ENCODE measurements at regions not wholly inside any gene's neighbourhood (a gene's known extent, or its start where the extent isn't known, plus 50 kb on each side); places are given as distances from the start of the nearest gene placed in this dataset.

DNA sequence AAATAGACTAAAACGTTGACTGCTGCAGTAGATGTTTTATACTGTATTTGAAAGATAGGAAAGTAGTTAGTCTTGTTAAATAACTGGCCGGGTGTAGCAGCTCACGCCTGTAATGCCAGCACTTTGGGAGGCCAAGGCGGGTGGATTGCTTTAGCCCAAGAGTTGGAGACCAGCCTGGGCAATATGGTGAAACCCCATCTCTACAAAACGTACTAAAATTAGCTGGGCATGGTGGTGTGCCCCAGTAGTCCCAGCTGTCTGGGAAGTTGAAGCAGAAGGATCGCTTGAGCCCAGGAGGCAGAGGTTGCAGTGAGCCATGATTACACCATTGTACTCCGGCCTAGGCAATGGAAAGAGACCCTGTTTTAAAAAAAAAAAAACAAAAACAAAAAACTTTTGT lies 60.5 kb upstream of the ULK4 start:
- Histone ChIP-seq H3K36me3 (replicated peaks; ENCODE audit: low read depth, low read length) (peaks cover 12% of the 10 kb centered on the region), H3K4me2 (ENCODE audit: low read length) (no peak overlapping the region), H2AFZ (ENCODE audit: low read depth, low read length) (no peak overlapping the region), H3K9me3 (ENCODE audit: insufficient read depth, low read length) (no peaks in the 10 kb centered on the region), H3K9ac (ENCODE audit: low read length) (no peak overlapping the region), H3K27ac (ENCODE audit: low read length) (no peak overlapping the region), H4K20me1 (ENCODE audit: insufficient read depth, low read length) (peaks cover 99% of the 10 kb centered on the region), H3K27me3 (ENCODE audit: low read depth, low read length) (no peaks in the 10 kb centered on the region), H3K4me1 (ENCODE audit: low read length) (peaks cover 51% of the 10 kb centered on the region), H3K79me2 (ENCODE audit: low read length) (peaks cover 100% of the 10 kb centered on the region), H3K4me3 (ENCODE audit: low read length) (no peak overlapping the region)
- TF ChIP-seq, protein P1, sequence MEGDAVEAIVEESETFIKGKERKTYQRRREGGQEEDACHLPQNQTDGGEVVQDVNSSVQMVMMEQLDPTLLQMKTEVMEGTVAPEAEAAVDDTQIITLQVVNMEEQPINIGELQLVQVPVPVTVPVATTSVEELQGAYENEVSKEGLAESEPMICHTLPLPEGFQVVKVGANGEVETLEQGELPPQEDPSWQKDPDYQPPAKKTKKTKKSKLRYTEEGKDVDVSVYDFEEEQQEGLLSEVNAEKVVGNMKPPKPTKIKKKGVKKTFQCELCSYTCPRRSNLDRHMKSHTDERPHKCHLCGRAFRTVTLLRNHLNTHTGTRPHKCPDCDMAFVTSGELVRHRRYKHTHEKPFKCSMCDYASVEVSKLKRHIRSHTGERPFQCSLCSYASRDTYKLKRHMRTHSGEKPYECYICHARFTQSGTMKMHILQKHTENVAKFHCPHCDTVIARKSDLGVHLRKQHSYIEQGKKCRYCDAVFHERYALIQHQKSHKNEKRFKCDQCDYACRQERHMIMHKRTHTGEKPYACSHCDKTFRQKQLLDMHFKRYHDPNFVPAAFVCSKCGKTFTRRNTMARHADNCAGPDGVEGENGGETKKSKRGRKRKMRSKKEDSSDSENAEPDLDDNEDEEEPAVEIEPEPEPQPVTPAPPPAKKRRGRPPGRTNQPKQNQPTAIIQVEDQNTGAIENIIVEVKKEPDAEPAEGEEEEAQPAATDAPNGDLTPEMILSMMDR (IDR thresholded peaks at IDR 0.05; ENCODE audit: low read depth, low read length), result no peak
- TF ChIP-seq EZH2phosphoT487 (IDR thresholded peaks at IDR 0.05; ENCODE audit: low read depth), result no peak

DNA sequence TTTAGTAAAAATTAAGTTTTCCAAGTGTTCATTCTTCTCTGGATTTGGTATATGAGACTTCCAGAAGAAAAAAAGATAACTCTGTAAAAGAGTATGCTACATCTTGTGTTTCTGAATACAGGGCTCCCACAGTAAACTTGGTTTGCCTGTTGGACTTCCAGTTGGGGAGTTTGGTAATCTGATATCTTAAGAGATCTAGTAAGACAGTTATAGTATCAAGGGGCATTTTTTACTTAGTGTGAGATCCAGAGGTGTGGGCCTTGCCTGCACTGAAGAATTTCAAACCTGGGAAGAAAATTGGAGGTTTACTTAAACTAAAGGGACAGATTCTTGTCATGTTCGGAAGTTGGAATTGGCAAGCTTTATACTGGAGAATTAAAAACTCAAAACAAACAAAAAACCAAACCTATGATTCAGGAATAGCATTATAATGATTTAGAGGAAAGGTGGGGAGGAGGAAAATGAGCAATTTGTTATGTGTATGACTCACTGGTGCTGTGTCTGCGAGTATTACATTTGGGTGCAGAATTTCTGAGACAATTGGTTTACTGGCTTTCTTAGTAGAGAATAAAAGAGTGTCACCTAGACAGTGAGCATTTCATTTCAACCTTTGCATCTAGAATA lies 58.9 kb upstream of the ULK4 start:
- no peak overlapping the region for H3K9ac ChIP-seq (ENCODE audit: low read length)
- peaks cover 18% of the 10 kb centered on the region for H3K36me3 ChIP-seq (replicated peaks; ENCODE audit: low read depth, low read length)
- H2AFZ ChIP-seq (ENCODE audit: low read depth, low read length), result no peak overlapping the region
- no peak overlapping the region for H3K4me3 ChIP-seq (ENCODE audit: low read length)
- H3K4me1 ChIP-seq (ENCODE audit: low read length), result peaks cover 60% of the 10 kb centered on the region
- H4K20me1 ChIP-seq (ENCODE audit: insufficient read depth, low read length), result peaks cover 100% of the 10 kb centered on the region
- no peak for TF ChIP-seq EZH2phosphoT487 (IDR thresholded peaks at IDR 0.05; ENCODE audit: low read depth)
- TF ChIP-seq, protein P1 (IDR thresholded peaks at IDR 0.05; ENCODE audit: low read depth, low read length), result no peak
- H3K4me2 ChIP-seq (ENCODE audit: low read length), result no peak overlapping the region
- H3K79me2 ChIP-seq (ENCODE audit: low read length), result peaks cover 100% of the 10 kb centered on the region
- H3K9me3 ChIP-seq (ENCODE audit: insufficient read depth, low read length), result no peaks in the 10 kb centered on the region
- H3K27ac ChIP-seq (ENCODE audit: low read length), result no peak overlapping the region
- no peaks in the 10 kb centered on the region for H3K27me3 ChIP-seq (ENCODE audit: low read depth, low read length)

DNA sequence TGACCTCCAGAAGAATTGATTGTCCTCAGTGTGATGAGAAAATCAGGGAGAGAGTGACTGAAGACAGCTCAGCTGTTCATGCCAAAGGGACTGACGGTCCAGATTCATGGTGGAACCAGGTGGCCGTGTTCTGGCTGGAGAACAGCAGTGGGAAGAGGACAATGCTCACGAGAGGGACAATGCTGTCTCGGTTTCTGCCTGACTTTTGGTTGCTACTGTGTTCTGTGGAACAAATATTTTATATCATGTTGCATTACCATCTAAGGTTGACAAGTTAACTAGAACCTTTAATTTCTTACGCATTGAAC lies 58.0 kb upstream of the ULK4 start:
- no peak overlapping the region for H3K9ac ChIP-seq (ENCODE audit: low read length)
- no peak overlapping the region for H3K4me2 ChIP-seq (ENCODE audit: low read length)

DNA sequence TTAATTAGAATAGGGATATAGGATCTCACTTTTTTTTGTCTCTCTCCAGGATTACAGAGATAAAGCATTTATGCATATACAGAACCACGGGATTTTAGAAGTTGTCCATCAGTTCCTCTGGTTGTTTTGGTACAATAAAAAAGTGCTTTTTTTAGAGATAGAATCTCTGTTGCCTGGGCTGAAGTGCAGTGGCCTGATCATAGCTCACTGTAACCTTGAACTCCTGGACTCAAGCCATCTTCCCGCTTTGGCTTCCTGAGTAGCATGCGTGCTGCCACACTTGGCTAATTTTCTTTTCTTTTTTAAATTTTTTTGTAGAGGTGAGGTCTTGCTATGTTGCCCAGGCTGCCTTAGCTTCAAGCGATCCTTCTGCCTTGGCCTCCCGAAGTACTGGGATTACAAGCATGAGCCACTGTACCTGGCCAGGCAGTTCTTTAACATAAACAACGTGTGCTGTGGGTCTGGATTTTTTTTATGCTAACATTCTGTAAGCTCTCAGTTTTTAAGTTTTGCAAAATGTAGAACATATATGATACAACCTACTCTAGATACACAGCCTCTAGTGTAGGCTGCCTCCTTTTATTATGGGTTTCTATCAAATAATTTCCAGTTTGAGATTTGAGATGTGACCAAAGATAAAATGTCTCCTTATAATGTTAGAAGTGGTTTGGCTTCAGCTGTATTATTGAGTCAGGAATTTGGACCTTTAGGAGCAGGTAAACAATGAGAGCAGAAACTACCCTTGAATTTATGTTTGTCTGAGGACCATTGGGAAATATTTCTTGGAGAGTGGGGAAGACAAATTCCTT lies 57.4 kb upstream of the ULK4 start:
- H3K4me3 ChIP-seq (ENCODE audit: low read length), result no peak overlapping the region
- TF ChIP-seq, protein P1 (IDR thresholded peaks at IDR 0.05; ENCODE audit: low read depth, low read length), result no peak
- TF ChIP-seq EZH2phosphoT487 (IDR thresholded peaks at IDR 0.05; ENCODE audit: low read depth), result no peak
- no peak overlapping the region for H2AFZ ChIP-seq (ENCODE audit: low read depth, low read length)
- H4K20me1 ChIP-seq (ENCODE audit: insufficient read depth, low read length), result peaks cover 98% of the 10 kb centered on the region
- peaks cover 100% of the 10 kb centered on the region for H3K79me2 ChIP-seq (ENCODE audit: low read length)
- no peak overlapping the region for H3K27ac ChIP-seq (ENCODE audit: low read length)
- H3K4me1 ChIP-seq (ENCODE audit: low read length), result peaks cover 51% of the 10 kb centered on the region
- no peak overlapping the region for H3K9ac ChIP-seq (ENCODE audit: low read length)
- H3K36me3 ChIP-seq (replicated peaks; ENCODE audit: low read depth, low read length), result peaks cover 23% of the 10 kb centered on the region
- H3K4me2 ChIP-seq (ENCODE audit: low read length), result no peak overlapping the region
- H3K9me3 ChIP-seq (ENCODE audit: insufficient read depth, low read length), result no peaks in the 10 kb centered on the region
- no peaks in the 10 kb centered on the region for H3K27me3 ChIP-seq (ENCODE audit: low read depth, low read length)

More for the DNA sequence above, 58.0 kb upstream of the ULK4 start:
- TF ChIP-seq, protein P1 (IDR thresholded peaks at IDR 0.05; ENCODE audit: low read depth, low read length), result no peak
- TF ChIP-seq EZH2phosphoT487 (IDR thresholded peaks at IDR 0.05; ENCODE audit: low read depth), result no peak
- Histone ChIP-seq H3K79me2 (ENCODE audit: low read length) (peaks cover 100% of the 10 kb centered on the region), H3K27me3 (ENCODE audit: low read depth, low read length) (no peaks in the 10 kb centered on the region), H3K4me1 (ENCODE audit: low read length) (peaks cover 57% of the 10 kb centered on the region), H3K9me3 (ENCODE audit: insufficient read depth, low read length) (no peaks in the 10 kb centered on the region), H3K27ac (ENCODE audit: low read length) (no peak overlapping the region), H3K4me3 (ENCODE audit: low read length) (no peak overlapping the region), H3K36me3 (replicated peaks; ENCODE audit: low read depth, low read length) (peaks cover 21% of the 10 kb centered on the region), H4K20me1 (ENCODE audit: insufficient read depth, low read length) (peaks cover 100% of the 10 kb centered on the region), H2AFZ (ENCODE audit: low read depth, low read length) (no peak overlapping the region)

All from OCI-LY3 (cell line).